ENCODE measurements at regions not wholly inside any gene's neighbourhood (a gene's known extent, or its start where the extent isn't known, plus 50 kb on each side); places are given as distances from the start of the nearest gene placed in this dataset.

- DNase-seq (no peak), ATAC-seq (replicated peaks in 1 of 4) (no peak)
- H3K27me3 ChIP-seq (replicated peaks in 1 of 2; ENCODE audit: control insufficient read depth in 2 of 2, extremely low read depth in 1 of 2, insufficient read depth in 2 of 2, low read length in 1 of 2): no peaks in the 10 kb centered on the region
- H3K4me1 Mint-ChIP-seq: no peaks in the 10 kb centered on the region
- H3K27ac Mint-ChIP-seq: no peak overlapping the region
- H3K4me1 ChIP-seq (ENCODE audit: control insufficient read depth in 1 of 2, extremely low read depth in 1 of 2, insufficient read depth in 2 of 2, low read length in 2 of 2): no peaks in the 10 kb centered on the region
- ChIA-PET CTCF (no interaction called here), POLR2A (no interaction called here)
- H3K9me3 ChIP-seq: no peaks in the 10 kb centered on the region
- H3K27me3 Mint-ChIP-seq: no peaks in the 10 kb centered on the region
- H3K36me3 ChIP-seq (ENCODE audit: control insufficient read depth in 2 of 2, extremely low read depth in 1 of 2, insufficient read depth in 1 of 2, low read length in 1 of 2): no peaks in the 10 kb centered on the region
- H3K9me3 Mint-ChIP-seq: peaks cover 0 to 7% (median 3%) of the 10 kb centered on the region in 3 donors
- H3K27ac ChIP-seq (ENCODE audit: low read length): no peak overlapping the region
- H3K4me3 ChIP-seq (ENCODE audit: control insufficient read depth in 1 of 2, extremely low read depth in 1 of 2, low read length in 1 of 2): no peak overlapping the region
- 65% methylated on average over 2 of the region's 2 CpGs for WGBS (ENCODE audit: insufficient coverage)
- no peak overlapping the region for H3K4me3 Mint-ChIP-seq
- H3K36me3 Mint-ChIP-seq: no peaks in the 10 kb centered on the region
Observed at GRCh38 chr6:113140721-113141120, 716.4 kb upstream of the MARCKS start.

- H3K4me3 ChIP-seq (ENCODE audit: control insufficient read depth in 1 of 2, extremely low read depth in 1 of 2, low read length in 1 of 2): no peak overlapping the region
- peaks cover 0 to 7% (median 3%) of the 10 kb centered on the region in 3 donors for H3K9me3 Mint-ChIP-seq
- H3K4me3 Mint-ChIP-seq: no peak overlapping the region
- ATAC-seq (replicated peaks in 1 of 4) (no peak), DNase-seq (no peak)
- no peaks in the 10 kb centered on the region for H3K36me3 Mint-ChIP-seq
- no peak overlapping the region for H3K27ac Mint-ChIP-seq
- no peaks in the 10 kb centered on the region for H3K9me3 ChIP-seq
- H3K36me3 ChIP-seq (ENCODE audit: control insufficient read depth in 2 of 2, extremely low read depth in 1 of 2, insufficient read depth in 1 of 2, low read length in 1 of 2): no peaks in the 10 kb centered on the region
- ChIA-PET POLR2A (no interaction called here), CTCF (interaction anchor here in 1 of 2 donors (0.5 kb wide), 1 partner anchor 15 kb away, joined by 3 read pairs; no protein-coding TSS in a partner anchor)
- WGBS (ENCODE audit: insufficient coverage): no CpG with 5 or more reads among the region's 2 CpGs
- no peaks in the 10 kb centered on the region for H3K4me1 Mint-ChIP-seq
- no peaks in the 10 kb centered on the region for H3K4me1 ChIP-seq (ENCODE audit: control insufficient read depth in 1 of 2, extremely low read depth in 1 of 2, insufficient read depth in 2 of 2, low read length in 2 of 2)
- H3K27me3 ChIP-seq (replicated peaks in 1 of 2; ENCODE audit: control insufficient read depth in 2 of 2, extremely low read depth in 1 of 2, insufficient read depth in 2 of 2, low read length in 1 of 2): no peaks in the 10 kb centered on the region
- H3K27ac ChIP-seq (ENCODE audit: low read length): no peak overlapping the region
- no peaks in the 10 kb centered on the region for H3K27me3 Mint-ChIP-seq
Observed at GRCh38 chr6:113141901-113142300, 715.2 kb upstream of the MARCKS start.

GRCh38 chr6:113142671-113143174 lies 714.4 kb upstream of the MARCKS start:
- ChIA-PET POLR2A (no interaction called here), CTCF (no interaction called here)
- Mint-ChIP-seq H3K4me1 (no peaks in the 10 kb centered on the region), H3K36me3 (no peaks in the 10 kb centered on the region), H3K27me3 (no peaks in the 10 kb centered on the region), H3K9me3 (peaks cover 0 to 7% (median 3%) of the 10 kb centered on the region in 3 donors), H3K27ac (no peak overlapping the region), H3K4me3 (no peak overlapping the region)
- Histone ChIP-seq H3K4me3 (ENCODE audit: control insufficient read depth in 1 of 2, extremely low read depth in 1 of 2, low read length in 1 of 2) (no peak overlapping the region), H3K36me3 (ENCODE audit: control insufficient read depth in 2 of 2, extremely low read depth in 1 of 2, insufficient read depth in 1 of 2, low read length in 1 of 2) (no peaks in the 10 kb centered on the region), H3K9me3 (no peaks in the 10 kb centered on the region), H3K27me3 (replicated peaks in 1 of 2; ENCODE audit: control insufficient read depth in 2 of 2, extremely low read depth in 1 of 2, insufficient read depth in 2 of 2, low read length in 1 of 2) (no peaks in the 10 kb centered on the region), H3K27ac (ENCODE audit: low read length) (no peak overlapping the region), H3K4me1 (ENCODE audit: control insufficient read depth in 1 of 2, extremely low read depth in 1 of 2, insufficient read depth in 2 of 2, low read length in 2 of 2) (no peaks in the 10 kb centered on the region)
- WGBS (ENCODE audit: insufficient coverage): 100% methylated on average over 2 of the region's 5 CpGs
- no peak for ATAC-seq (replicated peaks in 1 of 4)
- DNase-seq: no peak

- Mint-ChIP-seq H3K4me1 (no peaks in the 10 kb centered on the region), H3K36me3 (no peaks in the 10 kb centered on the region), H3K27me3 (no peaks in the 10 kb centered on the region), H3K9me3 (peaks cover 0 to 7% (median 3%) of the 10 kb centered on the region in 3 donors), H3K4me3 (no peak overlapping the region), H3K27ac (no peak overlapping the region)
- ChIA-PET POLR2A (no interaction called here), CTCF (no interaction called here)
- Histone ChIP-seq H3K9me3 (no peaks in the 10 kb centered on the region), H3K27ac (ENCODE audit: low read length) (no peak overlapping the region), H3K36me3 (ENCODE audit: control insufficient read depth in 2 of 2, extremely low read depth in 1 of 2, insufficient read depth in 1 of 2, low read length in 1 of 2) (no peaks in the 10 kb centered on the region), H3K4me3 (ENCODE audit: control insufficient read depth in 1 of 2, extremely low read depth in 1 of 2, low read length in 1 of 2) (no peak overlapping the region), H3K27me3 (replicated peaks in 1 of 2; ENCODE audit: control insufficient read depth in 2 of 2, extremely low read depth in 1 of 2, insufficient read depth in 2 of 2, low read length in 1 of 2) (no peaks in the 10 kb centered on the region), H3K4me1 (ENCODE audit: control insufficient read depth in 1 of 2, extremely low read depth in 1 of 2, insufficient read depth in 2 of 2, low read length in 2 of 2) (no peaks in the 10 kb centered on the region)
- DNase-seq (no peak), ATAC-seq (replicated peaks in 1 of 4) (no peak)
- WGBS (ENCODE audit: insufficient coverage): no CpG with 5 or more reads among the region's 3 CpGs
Observed at GRCh38 chr6:113143206-113143605, 713.9 kb upstream of the MARCKS start.

- Histone ChIP-seq H3K4me1 (ENCODE audit: control insufficient read depth in 1 of 2, extremely low read depth in 1 of 2, insufficient read depth in 2 of 2, low read length in 2 of 2) (no peaks in the 10 kb centered on the region), H3K27ac (ENCODE audit: low read length) (no peak overlapping the region), H3K9me3 (no peaks in the 10 kb centered on the region), H3K36me3 (ENCODE audit: control insufficient read depth in 2 of 2, extremely low read depth in 1 of 2, insufficient read depth in 1 of 2, low read length in 1 of 2) (no peaks in the 10 kb centered on the region), H3K27me3 (replicated peaks in 1 of 2; ENCODE audit: control insufficient read depth in 2 of 2, extremely low read depth in 1 of 2, insufficient read depth in 2 of 2, low read length in 1 of 2) (no peaks in the 10 kb centered on the region), H3K4me3 (ENCODE audit: control insufficient read depth in 1 of 2, extremely low read depth in 1 of 2, low read length in 1 of 2) (no peak overlapping the region)
- Mint-ChIP-seq H3K27ac (no peak overlapping the region), H3K4me3 (no peak overlapping the region), H3K4me1 (no peaks in the 10 kb centered on the region), H3K27me3 (no peaks in the 10 kb centered on the region), H3K9me3 (peaks cover 0 to 7% (median 3%) of the 10 kb centered on the region in 3 donors), H3K36me3 (no peaks in the 10 kb centered on the region)
- no peak for DNase-seq
- ATAC-seq (replicated peaks in 1 of 4): no peak
- no CpG with 5 or more reads among the region's 3 CpGs for WGBS (ENCODE audit: insufficient coverage)
- POLR2A ChIA-PET: no interaction called here
- CTCF ChIA-PET: no interaction called here
Observed at GRCh38 chr6:113144117-113144516, 713.0 kb upstream of the MARCKS start.

GRCh38 chr6:113146878-113147277 lies 710.3 kb upstream of the MARCKS start:
- Mint-ChIP-seq H3K36me3 (no peaks in the 10 kb centered on the region), H3K4me1 (no peaks in the 10 kb centered on the region), H3K9me3 (peaks cover 0 to 11% (median 3%) of the 10 kb centered on the region in 3 donors), H3K4me3 (no peak overlapping the region), H3K27me3 (no peaks in the 10 kb centered on the region), H3K27ac (no peak overlapping the region)
- H3K27me3 ChIP-seq (replicated peaks in 1 of 2; ENCODE audit: control insufficient read depth in 2 of 2, extremely low read depth in 1 of 2, insufficient read depth in 2 of 2, low read length in 1 of 2): no peaks in the 10 kb centered on the region
- no peak overlapping the region for H3K27ac ChIP-seq (ENCODE audit: low read length)
- H3K4me1 ChIP-seq (ENCODE audit: control insufficient read depth in 1 of 2, extremely low read depth in 1 of 2, insufficient read depth in 2 of 2, low read length in 2 of 2): no peaks in the 10 kb centered on the region
- POLR2A ChIA-PET: no interaction called here
- WGBS (ENCODE audit: insufficient coverage): 100% methylated on average over 1 of the region's 1 CpG
- no peaks in the 10 kb centered on the region for H3K36me3 ChIP-seq (ENCODE audit: control insufficient read depth in 2 of 2, extremely low read depth in 1 of 2, insufficient read depth in 1 of 2, low read length in 1 of 2)
- H3K9me3 ChIP-seq: no peaks in the 10 kb centered on the region
- ATAC-seq (replicated peaks in 1 of 4): no peak
- CTCF ChIA-PET: no interaction called here
- DNase-seq: no peak
- no peak overlapping the region for H3K4me3 ChIP-seq (ENCODE audit: control insufficient read depth in 1 of 2, extremely low read depth in 1 of 2, low read length in 1 of 2)

- Histone ChIP-seq H3K27ac (ENCODE audit: low read length) (no peak overlapping the region), H3K36me3 (ENCODE audit: control insufficient read depth in 2 of 2, extremely low read depth in 1 of 2, insufficient read depth in 1 of 2, low read length in 1 of 2) (no peaks in the 10 kb centered on the region), H3K27me3 (replicated peaks in 1 of 2; ENCODE audit: control insufficient read depth in 2 of 2, extremely low read depth in 1 of 2, insufficient read depth in 2 of 2, low read length in 1 of 2) (no peaks in the 10 kb centered on the region), H3K9me3 (no peaks in the 10 kb centered on the region), H3K4me3 (ENCODE audit: control insufficient read depth in 1 of 2, extremely low read depth in 1 of 2, low read length in 1 of 2) (no peak overlapping the region), H3K4me1 (ENCODE audit: control insufficient read depth in 1 of 2, extremely low read depth in 1 of 2, insufficient read depth in 2 of 2, low read length in 2 of 2) (no peaks in the 10 kb centered on the region)
- H3K4me3 Mint-ChIP-seq: no peak overlapping the region
- ATAC-seq (replicated peaks in 1 of 4): no peak
- no CpG with 5 or more reads among the region's 2 CpGs for WGBS (ENCODE audit: insufficient coverage)
- no peaks in the 10 kb centered on the region for H3K4me1 Mint-ChIP-seq
- H3K36me3 Mint-ChIP-seq: no peaks in the 10 kb centered on the region
- ChIA-PET CTCF (no interaction called here), POLR2A (no interaction called here)
- H3K27me3 Mint-ChIP-seq: no peaks in the 10 kb centered on the region
- peaks cover 0 to 9% (median 5%) of the 10 kb centered on the region in 3 donors for H3K9me3 Mint-ChIP-seq
- no peak for DNase-seq
- H3K27ac Mint-ChIP-seq: no peak overlapping the region
Observed at GRCh38 chr6:113147544-113147943, 709.6 kb upstream of the MARCKS start.
